RKO (cell line): ENCODE measurements at regions not wholly inside any gene's neighbourhood (a gene's known extent, or its start where the extent isn't known, plus 50 kb on each side); places are given as distances from the start of the nearest gene placed in this dataset.

ENCODE experiments used
- DNase-seq: peaks from one replicate; pipeline ENCODE4 v3.0.0-alpha.2; 2016; ENCODE audit warnings: low spot score

GRCh38 chr3:168241156-168241555, 145.4 kb upstream of the GOLIM4 start:
- DNase-seq = no peak

GRCh38 chr3:168239287-168239686, 143.6 kb upstream of the GOLIM4 start:
- DNase-seq = no peak

GRCh38 chr3:168233001-168233400, 137.3 kb upstream of the GOLIM4 start:
- no peak for DNase-seq

- no peak for DNase-seq
Measured at GRCh38 chr3:168223085-168223484, 127.4 kb upstream of the GOLIM4 start.

- no peak for DNase-seq
Measured at GRCh38 chr3:168220556-168220955, 124.8 kb upstream of the GOLIM4 start.

- DNase-seq = no peak
Measured at GRCh38 chr3:168219530-168219929, 123.8 kb upstream of the GOLIM4 start.

GRCh38 chr3:168218600-168218999, 122.9 kb upstream of the GOLIM4 start:
- no peak for DNase-seq

GRCh38 chr3:168216851-168217250, 121.1 kb upstream of the GOLIM4 start:
- DNase-seq = no peak

- no peak for DNase-seq
Measured at GRCh38 chr3:168213920-168214319, 118.2 kb upstream of the GOLIM4 start.

- no peak for DNase-seq
Measured at GRCh38 chr3:168212664-168213285, 117.1 kb upstream of the GOLIM4 start.

GRCh38 chr3:168205451-168205850, 109.7 kb upstream of the GOLIM4 start:
- DNase-seq = no peak

GRCh38 chr3:168197162-168197561, 101.4 kb upstream of the GOLIM4 start:
- no peak for DNase-seq

GRCh38 chr3:168191856-168192255, 96.1 kb upstream of the GOLIM4 start:
- DNase-seq = no peak

- DNase-seq = no peak
Measured at GRCh38 chr3:168187233-168187632, 91.5 kb upstream of the GOLIM4 start.

- no peak for DNase-seq
Measured at GRCh38 chr3:168186293-168186983, 90.7 kb upstream of the GOLIM4 start.

GRCh38 chr3:168183774-168184173, 88.0 kb upstream of the GOLIM4 start:
- no peak for DNase-seq

- no peak for DNase-seq
Measured at GRCh38 chr3:168168743-168169142, 73.0 kb upstream of the GOLIM4 start.

- DNase-seq = peak; percentile 81
Measured at GRCh38 chr3:168165390-168166269, 69.9 kb upstream of the GOLIM4 start.

- no peak for DNase-seq
Measured at GRCh38 chr3:168162172-168162571, 66.4 kb upstream of the GOLIM4 start.

- DNase-seq = no peak
Measured at GRCh38 chr3:168161696-168162095, 66.0 kb upstream of the GOLIM4 start.

GRCh38 chr3:168157903-168158302, 62.2 kb upstream of the GOLIM4 start:
- no peak for DNase-seq

GRCh38 chr3:168157099-168157700, 61.5 kb upstream of the GOLIM4 start:
- DNase-seq = no peak

GRCh38 chr3:168156479-168156878, 60.8 kb upstream of the GOLIM4 start:
- DNase-seq = no peak
